ENCODE measurements at regions not wholly inside any gene's neighbourhood (a gene's known extent, or its start where the extent isn't known, plus 50 kb on each side); places are given as distances from the start of the nearest gene placed in this dataset.

- DNase-seq (ENCODE audit: insufficient read length, low spot score) (no peak), FAIRE-seq (no peak)
- no peak for TF ChIP-seq POLR2A (IDR thresholded peaks at IDR 0.05; ENCODE audit: low read depth, low read length)
Measured at GRCh38 chr14:21978184-21978998, 304.8 kb upstream of the OR4E1 start.

- FAIRE-seq: no peak
- TF ChIP-seq POLR2A (IDR thresholded peaks at IDR 0.05; ENCODE audit: low read depth, low read length): no peak
- DNase-seq (ENCODE audit: insufficient read length, low spot score): no peak
Measured at GRCh38 chr14:21974741-21975140, 301.1 kb upstream of the OR4E1 start.

- FAIRE-seq: no peak
- TF ChIP-seq POLR2A (IDR thresholded peaks at IDR 0.05; ENCODE audit: low read depth, low read length): no peak
- no peak for DNase-seq (ENCODE audit: insufficient read length, low spot score)
Measured at GRCh38 chr14:21965042-21965441, 291.4 kb upstream of the OR4E1 start.

- no peak for FAIRE-seq
- no peak for DNase-seq (ENCODE audit: insufficient read length, low spot score)
- no peak for TF ChIP-seq POLR2A (IDR thresholded peaks at IDR 0.05; ENCODE audit: low read depth, low read length)
Measured at GRCh38 chr14:21964180-21964579, 290.6 kb upstream of the OR4E1 start.

GRCh38 chr14:21960636-21961035, 287.0 kb upstream of the OR4E1 start:
- DNase-seq (ENCODE audit: insufficient read length, low spot score) (no peak), FAIRE-seq (no peak)
- TF ChIP-seq POLR2A (IDR thresholded peaks at IDR 0.05; ENCODE audit: low read depth, low read length): no peak

- DNase-seq (ENCODE audit: insufficient read length, low spot score) (no peak), FAIRE-seq (no peak)
- no peak for TF ChIP-seq POLR2A (IDR thresholded peaks at IDR 0.05; ENCODE audit: low read depth, low read length)
Measured at GRCh38 chr14:21941885-21942284, 268.3 kb upstream of the OR4E1 start.

- DNase-seq (ENCODE audit: insufficient read length, low spot score) (no peak), FAIRE-seq (no peak)
- TF ChIP-seq POLR2A (IDR thresholded peaks at IDR 0.05; ENCODE audit: low read depth, low read length): no peak
Measured at GRCh38 chr14:21940887-21941856, 267.6 kb upstream of the OR4E1 start.

- FAIRE-seq: no peak
Measured at GRCh38 chr14:21939836-21940235, 266.2 kb upstream of the OR4E1 start.

GRCh38 chr14:21937996-21938395, 264.4 kb upstream of the OR4E1 start:
- TF ChIP-seq POLR2A (IDR thresholded peaks at IDR 0.05; ENCODE audit: low read depth, low read length): no peak
- FAIRE-seq (no peak), DNase-seq (ENCODE audit: insufficient read length, low spot score) (no peak)

More at GRCh38 chr14:21939836-21940235, 266.2 kb upstream of the OR4E1 start:
- DNase-seq (ENCODE audit: insufficient read length, low spot score): no peak
- TF ChIP-seq POLR2A (IDR thresholded peaks at IDR 0.05; ENCODE audit: low read depth, low read length): no peak

GRCh38 chr14:21933681-21934080, 260.1 kb upstream of the OR4E1 start:
- no peak for TF ChIP-seq POLR2A (IDR thresholded peaks at IDR 0.05; ENCODE audit: low read depth, low read length)
- DNase-seq (ENCODE audit: insufficient read length, low spot score): no peak
- FAIRE-seq: no peak

GRCh38 chr14:21924479-21924878, 250.9 kb upstream of the OR4E1 start:
- no peak for TF ChIP-seq POLR2A (IDR thresholded peaks at IDR 0.05; ENCODE audit: low read depth, low read length)
- FAIRE-seq (no peak), DNase-seq (ENCODE audit: insufficient read length, low spot score) (no peak)

GRCh38 chr14:21923820-21924219, 250.2 kb upstream of the OR4E1 start:
- DNase-seq (ENCODE audit: insufficient read length, low spot score) (no peak), FAIRE-seq (no peak)
- TF ChIP-seq POLR2A (IDR thresholded peaks at IDR 0.05; ENCODE audit: low read depth, low read length): no peak

GRCh38 chr14:21921453-21921852, 247.8 kb upstream of the OR4E1 start:
- FAIRE-seq (no peak), DNase-seq (ENCODE audit: insufficient read length, low spot score) (no peak)
- TF ChIP-seq POLR2A (IDR thresholded peaks at IDR 0.05; ENCODE audit: low read depth, low read length): no peak

- peak; percentile 75 for FAIRE-seq
- TF ChIP-seq POLR2A (IDR thresholded peaks at IDR 0.05; ENCODE audit: low read depth, low read length): no peak
- DNase-seq (ENCODE audit: insufficient read length, low spot score): no peak
Measured at GRCh38 chr14:21917699-21918436, 244.2 kb upstream of the OR4E1 start.
